Lower leg skin (tissue), 3 donors: ENCODE measurements at regions not wholly inside any gene's neighbourhood (a gene's known extent, or its start where the extent isn't known, plus 50 kb on each side); places are given as distances from the start of the nearest gene placed in this dataset.

Source experiments
- POLR2A ChIP-seq, 2 donors: fragments of 450-650 bp; IDR thresholded peaks; one replicate each; pipeline ENCODE4 v1.6.1; 2016 to 2017; ENCODE audit warnings: antibody characterized with exemption in 2 of 2, mild to moderate bottlenecking in 1 of 2, moderate library complexity in 1 of 2
- TF ChIP-seq, protein P1 (sequence below), 3 donors: fragments of 450-650 bp; IDR thresholded peaks; one replicate each; pipeline ENCODE4 v1.5.1; 2016; ENCODE audit warnings: antibody characterized with exemption in 3 of 3, mild to moderate bottlenecking in 3 of 3, moderate library complexity in 2 of 3

DNA sequence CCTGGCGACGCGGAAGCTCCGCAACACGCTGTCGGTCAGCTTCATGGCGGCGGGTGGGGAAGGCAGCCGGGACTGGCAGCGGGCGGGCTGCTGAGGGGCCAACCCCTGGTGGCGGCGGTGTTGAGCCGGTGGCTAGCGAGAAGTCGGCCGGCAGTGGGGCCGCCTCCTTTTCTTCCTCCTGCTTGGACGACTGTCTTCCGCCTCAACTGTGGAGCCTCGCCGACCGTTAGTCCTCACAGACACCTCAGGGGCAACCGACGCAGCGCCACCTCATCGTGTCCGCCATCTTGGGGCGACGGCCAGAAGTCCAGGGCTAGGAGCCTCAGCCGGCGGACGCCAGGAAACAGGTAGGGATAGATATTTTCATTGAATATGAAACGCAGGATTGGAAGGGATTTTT is 875.1 kb downstream of the NSUN3 start:
- TF ChIP-seq, protein P1, sequence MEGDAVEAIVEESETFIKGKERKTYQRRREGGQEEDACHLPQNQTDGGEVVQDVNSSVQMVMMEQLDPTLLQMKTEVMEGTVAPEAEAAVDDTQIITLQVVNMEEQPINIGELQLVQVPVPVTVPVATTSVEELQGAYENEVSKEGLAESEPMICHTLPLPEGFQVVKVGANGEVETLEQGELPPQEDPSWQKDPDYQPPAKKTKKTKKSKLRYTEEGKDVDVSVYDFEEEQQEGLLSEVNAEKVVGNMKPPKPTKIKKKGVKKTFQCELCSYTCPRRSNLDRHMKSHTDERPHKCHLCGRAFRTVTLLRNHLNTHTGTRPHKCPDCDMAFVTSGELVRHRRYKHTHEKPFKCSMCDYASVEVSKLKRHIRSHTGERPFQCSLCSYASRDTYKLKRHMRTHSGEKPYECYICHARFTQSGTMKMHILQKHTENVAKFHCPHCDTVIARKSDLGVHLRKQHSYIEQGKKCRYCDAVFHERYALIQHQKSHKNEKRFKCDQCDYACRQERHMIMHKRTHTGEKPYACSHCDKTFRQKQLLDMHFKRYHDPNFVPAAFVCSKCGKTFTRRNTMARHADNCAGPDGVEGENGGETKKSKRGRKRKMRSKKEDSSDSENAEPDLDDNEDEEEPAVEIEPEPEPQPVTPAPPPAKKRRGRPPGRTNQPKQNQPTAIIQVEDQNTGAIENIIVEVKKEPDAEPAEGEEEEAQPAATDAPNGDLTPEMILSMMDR (IDR thresholded peaks at IDR 0.05): no peak
- TF ChIP-seq POLR2A (IDR thresholded peaks at IDR 0.05): no peak
